ENCODE measurements at regions not wholly inside any gene's neighbourhood (a gene's known extent, or its start where the extent isn't known, plus 50 kb on each side); places are given as distances from the start of the nearest gene placed in this dataset.

DNA sequence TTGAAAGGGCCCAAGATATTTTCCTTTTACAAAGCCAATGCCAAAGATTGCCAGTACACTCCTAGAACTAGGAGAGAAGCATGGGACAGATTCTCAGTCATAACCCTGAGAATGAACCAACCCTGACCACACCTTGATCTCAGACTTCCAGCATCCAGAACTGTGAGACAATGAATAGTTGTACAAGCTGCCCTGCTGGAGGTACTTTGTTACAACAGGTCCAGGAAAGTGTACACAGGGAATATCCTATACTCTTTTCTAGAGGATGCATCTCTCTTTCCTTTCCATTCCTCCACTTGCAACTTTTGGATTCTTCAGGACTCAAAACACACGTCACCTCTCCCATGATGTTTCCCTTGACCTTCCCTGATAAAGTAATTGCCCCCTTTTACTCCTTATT, 325.7 kb downstream of the RFC3 start:
- no peak for TF ChIP-seq SP1 (IDR thresholded peaks at IDR 0.05)
- no peak overlapping the region for H3K9ac ChIP-seq (ENCODE audit: low read depth in 1 of 2, low read length in 2 of 2)
- H3K36me3 ChIP-seq (ENCODE audit: control insufficient read depth in 4 of 4, insufficient read depth in 3 of 4, low read depth in 1 of 4, low read length in 3 of 4): no peaks in the 10 kb centered on the region
- H3K9me3 ChIP-seq (ENCODE audit: control insufficient read depth in 4 of 4, low read length in 3 of 4): peaks cover 0 to 1% (median 0%) of the 10 kb centered on the region in 4 donors
- no peak overlapping the region for H3K4me3 ChIP-seq (ENCODE audit: low read depth in 1 of 3, low read length in 3 of 3)
- H3K27me3 ChIP-seq (ENCODE audit: control insufficient read depth in 4 of 4, insufficient read depth in 4 of 4, low read length in 3 of 4): no peaks in the 10 kb centered on the region
- WGBS: 94% methylated on average over 1 of the region's 1 CpG
- H3K27ac ChIP-seq (ENCODE audit: low read depth in 1 of 2, low read length in 2 of 2): no peak overlapping the region
- no peak for DNase-seq (ENCODE audit: low spot score)
- no peaks in the 10 kb centered on the region for H3K4me1 ChIP-seq (ENCODE audit: control insufficient read depth in 4 of 4, insufficient read depth in 4 of 4, low read length in 3 of 4)

DNA sequence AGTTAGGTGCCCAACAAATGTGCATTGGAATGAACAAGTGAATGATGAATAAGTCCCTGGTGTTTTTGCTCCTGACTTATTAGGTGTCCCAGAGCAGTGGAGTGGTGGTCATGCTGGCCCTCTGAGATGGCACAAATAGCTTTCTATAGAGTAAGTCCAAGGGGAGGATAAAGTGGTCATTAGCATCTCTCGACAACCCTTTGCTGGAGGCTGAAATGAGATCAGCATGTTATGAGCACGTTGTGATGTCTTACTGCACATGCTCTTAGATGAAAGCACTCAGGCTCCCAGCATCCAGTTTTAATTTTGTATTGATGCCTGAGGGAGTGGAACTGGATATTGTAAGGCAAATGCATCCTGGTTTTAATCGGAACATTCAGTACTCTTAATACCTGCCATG, 326.2 kb downstream of the RFC3 start:
- H3K27me3 ChIP-seq (ENCODE audit: control insufficient read depth in 4 of 4, insufficient read depth in 4 of 4, low read length in 3 of 4): no peaks in the 10 kb centered on the region

More for the DNA sequence above, 326.2 kb downstream of the RFC3 start:
- no peak overlapping the region for H3K27ac ChIP-seq (ENCODE audit: low read depth in 1 of 2, low read length in 2 of 2)
- no peaks in the 10 kb centered on the region for H3K9me3 ChIP-seq (ENCODE audit: control insufficient read depth in 4 of 4, low read length in 3 of 4)
- H3K36me3 ChIP-seq (ENCODE audit: control insufficient read depth in 4 of 4, insufficient read depth in 3 of 4, low read depth in 1 of 4, low read length in 3 of 4): no peaks in the 10 kb centered on the region
- 86% methylated on average over 3 of the region's 3 CpGs for WGBS
- no peaks in the 10 kb centered on the region for H3K4me1 ChIP-seq (ENCODE audit: control insufficient read depth in 4 of 4, insufficient read depth in 4 of 4, low read length in 3 of 4)
- H3K4me3 ChIP-seq (ENCODE audit: low read depth in 1 of 3, low read length in 3 of 3): no peak overlapping the region
- DNase-seq (ENCODE audit: low spot score): no peak
- TF ChIP-seq TAF1 (conservative IDR thresholded peaks at IDR 0.05) (no peak), RAD21 (IDR thresholded peaks at IDR 0.05) (no peak), HNF4A (conservative IDR thresholded peaks at IDR 0.05) (no peak), GABPA (IDR thresholded peaks at IDR 0.05 in 1 of 2, conservative IDR thresholded peaks at IDR 0.05 in 1 of 2) (no peak), FOXA2 (IDR thresholded peaks at IDR 0.05) (no peak), SP1 (IDR thresholded peaks at IDR 0.05) (no peak)
- TF ChIP-seq, protein P1, sequence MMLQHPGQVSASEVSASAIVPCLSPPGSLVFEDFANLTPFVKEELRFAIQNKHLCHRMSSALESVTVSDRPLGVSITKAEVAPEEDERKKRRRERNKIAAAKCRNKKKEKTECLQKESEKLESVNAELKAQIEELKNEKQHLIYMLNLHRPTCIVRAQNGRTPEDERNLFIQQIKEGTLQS (IDR thresholded peaks at IDR 0.05): no peak
- TF ChIP-seq, protein P2, sequence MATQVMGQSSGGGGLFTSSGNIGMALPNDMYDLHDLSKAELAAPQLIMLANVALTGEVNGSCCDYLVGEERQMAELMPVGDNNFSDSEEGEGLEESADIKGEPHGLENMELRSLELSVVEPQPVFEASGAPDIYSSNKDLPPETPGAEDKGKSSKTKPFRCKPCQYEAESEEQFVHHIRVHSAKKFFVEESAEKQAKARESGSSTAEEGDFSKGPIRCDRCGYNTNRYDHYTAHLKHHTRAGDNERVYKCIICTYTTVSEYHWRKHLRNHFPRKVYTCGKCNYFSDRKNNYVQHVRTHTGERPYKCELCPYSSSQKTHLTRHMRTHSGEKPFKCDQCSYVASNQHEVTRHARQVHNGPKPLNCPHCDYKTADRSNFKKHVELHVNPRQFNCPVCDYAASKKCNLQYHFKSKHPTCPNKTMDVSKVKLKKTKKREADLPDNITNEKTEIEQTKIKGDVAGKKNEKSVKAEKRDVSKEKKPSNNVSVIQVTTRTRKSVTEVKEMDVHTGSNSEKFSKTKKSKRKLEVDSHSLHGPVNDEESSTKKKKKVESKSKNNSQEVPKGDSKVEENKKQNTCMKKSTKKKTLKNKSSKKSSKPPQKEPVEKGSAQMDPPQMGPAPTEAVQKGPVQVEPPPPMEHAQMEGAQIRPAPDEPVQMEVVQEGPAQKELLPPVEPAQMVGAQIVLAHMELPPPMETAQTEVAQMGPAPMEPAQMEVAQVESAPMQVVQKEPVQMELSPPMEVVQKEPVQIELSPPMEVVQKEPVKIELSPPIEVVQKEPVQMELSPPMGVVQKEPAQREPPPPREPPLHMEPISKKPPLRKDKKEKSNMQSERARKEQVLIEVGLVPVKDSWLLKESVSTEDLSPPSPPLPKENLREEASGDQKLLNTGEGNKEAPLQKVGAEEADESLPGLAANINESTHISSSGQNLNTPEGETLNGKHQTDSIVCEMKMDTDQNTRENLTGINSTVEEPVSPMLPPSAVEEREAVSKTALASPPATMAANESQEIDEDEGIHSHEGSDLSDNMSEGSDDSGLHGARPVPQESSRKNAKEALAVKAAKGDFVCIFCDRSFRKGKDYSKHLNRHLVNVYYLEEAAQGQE (IDR thresholded peaks at IDR 0.05): no peak
- TF ChIP-seq, protein P3, sequence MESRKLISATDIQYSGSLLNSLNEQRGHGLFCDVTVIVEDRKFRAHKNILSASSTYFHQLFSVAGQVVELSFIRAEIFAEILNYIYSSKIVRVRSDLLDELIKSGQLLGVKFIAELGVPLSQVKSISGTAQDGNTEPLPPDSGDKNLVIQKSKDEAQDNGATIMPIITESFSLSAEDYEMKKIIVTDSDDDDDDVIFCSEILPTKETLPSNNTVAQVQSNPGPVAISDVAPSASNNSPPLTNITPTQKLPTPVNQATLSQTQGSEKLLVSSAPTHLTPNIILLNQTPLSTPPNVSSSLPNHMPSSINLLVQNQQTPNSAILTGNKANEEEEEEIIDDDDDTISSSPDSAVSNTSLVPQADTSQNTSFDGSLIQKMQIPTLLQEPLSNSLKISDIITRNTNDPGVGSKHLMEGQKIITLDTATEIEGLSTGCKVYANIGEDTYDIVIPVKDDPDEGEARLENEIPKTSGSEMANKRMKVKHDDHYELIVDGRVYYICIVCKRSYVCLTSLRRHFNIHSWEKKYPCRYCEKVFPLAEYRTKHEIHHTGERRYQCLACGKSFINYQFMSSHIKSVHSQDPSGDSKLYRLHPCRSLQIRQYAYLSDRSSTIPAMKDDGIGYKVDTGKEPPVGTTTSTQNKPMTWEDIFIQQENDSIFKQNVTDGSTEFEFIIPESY (IDR thresholded peaks at IDR 0.05): no peak
- TF ChIP-seq, protein P4, sequence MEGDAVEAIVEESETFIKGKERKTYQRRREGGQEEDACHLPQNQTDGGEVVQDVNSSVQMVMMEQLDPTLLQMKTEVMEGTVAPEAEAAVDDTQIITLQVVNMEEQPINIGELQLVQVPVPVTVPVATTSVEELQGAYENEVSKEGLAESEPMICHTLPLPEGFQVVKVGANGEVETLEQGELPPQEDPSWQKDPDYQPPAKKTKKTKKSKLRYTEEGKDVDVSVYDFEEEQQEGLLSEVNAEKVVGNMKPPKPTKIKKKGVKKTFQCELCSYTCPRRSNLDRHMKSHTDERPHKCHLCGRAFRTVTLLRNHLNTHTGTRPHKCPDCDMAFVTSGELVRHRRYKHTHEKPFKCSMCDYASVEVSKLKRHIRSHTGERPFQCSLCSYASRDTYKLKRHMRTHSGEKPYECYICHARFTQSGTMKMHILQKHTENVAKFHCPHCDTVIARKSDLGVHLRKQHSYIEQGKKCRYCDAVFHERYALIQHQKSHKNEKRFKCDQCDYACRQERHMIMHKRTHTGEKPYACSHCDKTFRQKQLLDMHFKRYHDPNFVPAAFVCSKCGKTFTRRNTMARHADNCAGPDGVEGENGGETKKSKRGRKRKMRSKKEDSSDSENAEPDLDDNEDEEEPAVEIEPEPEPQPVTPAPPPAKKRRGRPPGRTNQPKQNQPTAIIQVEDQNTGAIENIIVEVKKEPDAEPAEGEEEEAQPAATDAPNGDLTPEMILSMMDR (IDR thresholded peaks at IDR 0.05; ENCODE audit: low read depth, low read length, missing input control): no peak
- TF ChIP-seq, protein P5, sequence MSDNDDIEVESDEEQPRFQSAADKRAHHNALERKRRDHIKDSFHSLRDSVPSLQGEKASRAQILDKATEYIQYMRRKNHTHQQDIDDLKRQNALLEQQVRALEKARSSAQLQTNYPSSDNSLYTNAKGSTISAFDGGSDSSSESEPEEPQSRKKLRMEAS (IDR thresholded peaks at IDR 0.05): no peak
- no peak overlapping the region for H3K9ac ChIP-seq (ENCODE audit: low read depth in 1 of 2, low read length in 2 of 2)

Measured in liver (tissue), 8 donors.